ENCODE measurements at regions not wholly inside any gene's neighbourhood (a gene's known extent, or its start where the extent isn't known, plus 50 kb on each side); places are given as distances from the start of the nearest gene placed in this dataset.

DNA sequence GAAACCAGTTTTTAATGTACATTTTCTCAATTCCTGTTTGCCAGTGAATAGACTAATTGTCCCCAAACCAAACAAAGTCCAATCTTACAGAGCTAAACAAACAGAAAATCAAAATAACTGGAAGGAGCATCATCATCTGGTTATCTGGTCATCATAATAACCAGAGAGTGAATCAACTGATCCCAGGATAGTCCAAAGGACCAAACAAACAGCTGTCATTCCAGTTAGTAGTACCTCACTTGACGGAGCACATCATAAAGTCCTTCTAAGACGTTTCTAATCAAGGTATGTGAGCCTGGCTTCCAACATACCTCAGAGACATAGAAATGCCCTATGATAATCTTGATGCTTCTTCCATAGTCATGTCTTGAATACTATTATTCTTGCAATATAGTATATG is 240.5 kb downstream of the LTN1 start:
- Histone ChIP-seq H3K4me2 (ENCODE audit: insufficient read depth, low read length) (no peak overlapping the region), H4K20me1 (ENCODE audit: insufficient read depth, low read length) (no peaks in the 10 kb centered on the region), H2AFZ (ENCODE audit: low read length) (no peak overlapping the region), H3K9me3 (ENCODE audit: low read depth, low read length) (no peaks in the 10 kb centered on the region), H3K27ac (ENCODE audit: low read depth, low read length) (no peak overlapping the region), H3K4me3 (ENCODE audit: insufficient read depth, low read length) (no peak overlapping the region), H3K27me3 (ENCODE audit: insufficient read depth, low read length) (no peaks in the 10 kb centered on the region), H3K4me1 (ENCODE audit: insufficient read depth, low read length) (peaks cover 11% of the 10 kb centered on the region), H3K36me3 (ENCODE audit: insufficient read depth, low read length) (no peaks in the 10 kb centered on the region), H3K79me2 (ENCODE audit: insufficient read depth, low read length) (no peaks in the 10 kb centered on the region)
- no peak for DNase-seq (ENCODE audit: insufficient read length, low spot score, missing footprints)
- TF ChIP-seq, protein P1, sequence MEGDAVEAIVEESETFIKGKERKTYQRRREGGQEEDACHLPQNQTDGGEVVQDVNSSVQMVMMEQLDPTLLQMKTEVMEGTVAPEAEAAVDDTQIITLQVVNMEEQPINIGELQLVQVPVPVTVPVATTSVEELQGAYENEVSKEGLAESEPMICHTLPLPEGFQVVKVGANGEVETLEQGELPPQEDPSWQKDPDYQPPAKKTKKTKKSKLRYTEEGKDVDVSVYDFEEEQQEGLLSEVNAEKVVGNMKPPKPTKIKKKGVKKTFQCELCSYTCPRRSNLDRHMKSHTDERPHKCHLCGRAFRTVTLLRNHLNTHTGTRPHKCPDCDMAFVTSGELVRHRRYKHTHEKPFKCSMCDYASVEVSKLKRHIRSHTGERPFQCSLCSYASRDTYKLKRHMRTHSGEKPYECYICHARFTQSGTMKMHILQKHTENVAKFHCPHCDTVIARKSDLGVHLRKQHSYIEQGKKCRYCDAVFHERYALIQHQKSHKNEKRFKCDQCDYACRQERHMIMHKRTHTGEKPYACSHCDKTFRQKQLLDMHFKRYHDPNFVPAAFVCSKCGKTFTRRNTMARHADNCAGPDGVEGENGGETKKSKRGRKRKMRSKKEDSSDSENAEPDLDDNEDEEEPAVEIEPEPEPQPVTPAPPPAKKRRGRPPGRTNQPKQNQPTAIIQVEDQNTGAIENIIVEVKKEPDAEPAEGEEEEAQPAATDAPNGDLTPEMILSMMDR (IDR thresholded peaks at IDR 0.05; ENCODE audit: extremely low read depth, low read depth, low read length) = no peak

DNA sequence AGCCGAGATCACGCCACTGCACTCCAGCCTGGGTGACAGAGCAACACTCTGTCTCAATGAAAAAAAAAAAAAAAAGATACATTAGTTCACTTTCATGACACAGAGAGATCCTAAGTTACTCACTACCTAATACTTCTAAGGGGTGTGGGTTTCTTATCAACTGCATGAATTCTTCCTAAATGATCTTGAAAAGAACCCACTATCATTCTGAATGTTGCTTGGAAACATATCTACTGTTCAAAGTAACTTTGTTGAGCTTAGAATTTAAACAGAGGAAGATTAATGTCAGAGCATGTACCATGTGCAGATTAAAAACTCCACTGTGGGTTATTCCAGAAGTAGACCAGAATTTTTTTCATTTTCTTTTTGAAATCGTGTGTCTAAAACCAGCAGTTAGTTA is 241.5 kb downstream of the LTN1 start:
- no peaks in the 10 kb centered on the region for H3K9me3 ChIP-seq (ENCODE audit: low read depth, low read length)
- no peak overlapping the region for H3K27ac ChIP-seq (ENCODE audit: low read depth, low read length)
- H3K4me1 ChIP-seq (ENCODE audit: insufficient read depth, low read length) = peaks cover 11% of the 10 kb centered on the region
- H3K36me3 ChIP-seq (ENCODE audit: insufficient read depth, low read length) = no peaks in the 10 kb centered on the region
- DNase-seq (ENCODE audit: insufficient read length, low spot score, missing footprints) = no peak
- no peaks in the 10 kb centered on the region for H3K27me3 ChIP-seq (ENCODE audit: insufficient read depth, low read length)
- no peak overlapping the region for H2AFZ ChIP-seq (ENCODE audit: low read length)
- no peaks in the 10 kb centered on the region for H3K79me2 ChIP-seq (ENCODE audit: insufficient read depth, low read length)
- no peak overlapping the region for H3K4me3 ChIP-seq (ENCODE audit: insufficient read depth, low read length)
- H4K20me1 ChIP-seq (ENCODE audit: insufficient read depth, low read length) = no peaks in the 10 kb centered on the region
- H3K4me2 ChIP-seq (ENCODE audit: insufficient read depth, low read length) = no peak overlapping the region
- TF ChIP-seq, protein P1 (IDR thresholded peaks at IDR 0.05; ENCODE audit: extremely low read depth, low read depth, low read length) = no peak

DNA sequence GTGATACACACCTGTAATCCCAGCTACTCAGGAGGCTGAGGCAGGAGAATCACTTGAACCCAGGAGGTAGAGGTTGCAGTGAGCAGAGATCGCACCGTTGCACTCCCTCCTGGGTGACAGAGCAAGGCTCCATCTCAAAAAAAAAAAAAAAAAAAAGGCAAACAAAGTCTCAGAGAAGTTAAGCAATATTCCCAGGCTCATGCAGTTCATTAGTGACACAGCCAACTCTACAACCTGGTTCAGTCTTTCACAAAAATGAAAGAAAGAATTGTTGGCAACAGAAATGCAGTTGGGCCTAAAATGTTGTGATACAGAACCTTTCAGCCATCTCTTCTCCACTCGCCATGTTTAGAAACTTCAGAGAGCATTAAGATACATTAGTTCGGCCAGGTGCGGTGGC is 242.1 kb downstream of the LTN1 start:
- Histone ChIP-seq H4K20me1 (ENCODE audit: insufficient read depth, low read length) (no peaks in the 10 kb centered on the region), H3K27me3 (ENCODE audit: insufficient read depth, low read length) (no peaks in the 10 kb centered on the region), H3K4me1 (ENCODE audit: insufficient read depth, low read length) (peaks cover 13% of the 10 kb centered on the region), H3K79me2 (ENCODE audit: insufficient read depth, low read length) (no peaks in the 10 kb centered on the region), H3K36me3 (ENCODE audit: insufficient read depth, low read length) (no peaks in the 10 kb centered on the region), H2AFZ (ENCODE audit: low read length) (no peak overlapping the region), H3K4me3 (ENCODE audit: insufficient read depth, low read length) (no peak overlapping the region), H3K9me3 (ENCODE audit: low read depth, low read length) (no peaks in the 10 kb centered on the region), H3K27ac (ENCODE audit: low read depth, low read length) (no peak overlapping the region), H3K4me2 (ENCODE audit: insufficient read depth, low read length) (no peak overlapping the region)
- DNase-seq (ENCODE audit: insufficient read length, low spot score, missing footprints) = no peak
- TF ChIP-seq, protein P1 (IDR thresholded peaks at IDR 0.05; ENCODE audit: extremely low read depth, low read depth, low read length) = no peak

DNA sequence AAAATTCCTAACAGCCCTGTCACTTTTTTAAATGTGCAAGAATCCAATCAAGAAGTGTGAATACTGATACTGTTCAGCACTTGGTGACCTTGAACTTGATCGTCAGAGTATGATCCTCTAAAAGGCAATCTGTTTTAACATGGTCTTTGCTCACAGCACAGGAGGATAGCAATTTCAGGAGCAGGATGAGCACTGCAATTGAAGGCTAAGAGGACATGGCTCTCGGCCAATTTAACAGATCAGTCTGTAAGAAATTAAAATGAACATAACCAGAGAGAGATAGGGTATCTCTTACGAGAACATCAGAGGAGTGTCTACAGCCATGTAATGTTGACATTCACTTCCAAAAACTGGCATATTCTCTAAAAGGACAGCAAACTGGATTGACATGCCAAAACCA is 243.1 kb downstream of the LTN1 start:
- Histone ChIP-seq H3K4me2 (ENCODE audit: insufficient read depth, low read length) (no peak overlapping the region), H3K27ac (ENCODE audit: low read depth, low read length) (no peak overlapping the region), H3K4me3 (ENCODE audit: insufficient read depth, low read length) (no peak overlapping the region), H4K20me1 (ENCODE audit: insufficient read depth, low read length) (no peaks in the 10 kb centered on the region), H2AFZ (ENCODE audit: low read length) (no peak overlapping the region), H3K79me2 (ENCODE audit: insufficient read depth, low read length) (no peaks in the 10 kb centered on the region), H3K27me3 (ENCODE audit: insufficient read depth, low read length) (no peaks in the 10 kb centered on the region), H3K36me3 (ENCODE audit: insufficient read depth, low read length) (no peaks in the 10 kb centered on the region), H3K9me3 (ENCODE audit: low read depth, low read length) (no peaks in the 10 kb centered on the region), H3K4me1 (ENCODE audit: insufficient read depth, low read length) (peaks cover 18% of the 10 kb centered on the region)
- DNase-seq (ENCODE audit: insufficient read length, low spot score, missing footprints) = no peak
- TF ChIP-seq, protein P1 (IDR thresholded peaks at IDR 0.05; ENCODE audit: extremely low read depth, low read depth, low read length) = no peak

Data from osteoblast (primary cell).